GM18498 (cell line): ENCODE measurements at regions not wholly inside any gene's neighbourhood (a gene's known extent, or its start where the extent isn't known, plus 50 kb on each side); places are given as distances from the start of the nearest gene placed in this dataset.

Experiments used
- ATAC-seq: cut with Tn5 transposase; IDR thresholded peaks from one replicate; pipeline ENCODE4 v1.9.1; 2021; ENCODE audit warnings: mild to moderate bottlenecking, moderate library complexity; ENCODE audit not compliant: unreplicated experiment

GRCh38 chr12:62205346-62205745 is 54.9 kb upstream of the USP15 start:
- no peak for ATAC-seq

GRCh38 chr12:62207248-62207647 is 53.0 kb upstream of the USP15 start:
- ATAC-seq: no peak
